Panc1 (cell line): ENCODE measurements at regions not wholly inside any gene's neighbourhood (a gene's known extent, or its start where the extent isn't known, plus 50 kb on each side); places are given as distances from the start of the nearest gene placed in this dataset.

ENCODE experiments used
- CTCF ChIP-seq: fragments of 450-650 bp; IDR thresholded peaks from 2 replicates; pipeline ENCODE4 v1.5.1; 2017; ENCODE audit warnings: mild to moderate bottlenecking
- POLR2AphosphoS5 ChIP-seq: IDR thresholded peaks from 2 replicates; pipeline ENCODE4 v1.6.1; 2012; ENCODE audit warnings: mild to moderate bottlenecking, low read depth, low read length, moderate library complexity

- no peak for TF ChIP-seq CTCF
- no peak for TF ChIP-seq POLR2AphosphoS5
Observed at GRCh38 chr12:115451151-115451779, 767.3 kb upstream of the TBX3 start.
